C4-2B (cell line): ENCODE measurements at regions not wholly inside any gene's neighbourhood (a gene's known extent, or its start where the extent isn't known, plus 50 kb on each side); places are given as distances from the start of the nearest gene placed in this dataset.

ENCODE experiments used
- H3K27ac ChIP-seq: fragments of 450-650 bp; 2 replicates; pipeline ENCODE4 v1.5.1; 2017
- ZFX ChIP-seq: fragments of 450-650 bp; IDR thresholded peaks from 2 replicates; pipeline ENCODE4 v1.6.1; 2017
- TF ChIP-seq, protein P1 (sequence below): fragments of 450-650 bp; conservative IDR thresholded peaks from 2 replicates; pipeline ENCODE4 v1.5.1; 2017; ENCODE audit warnings: mild to moderate bottlenecking

DNA sequence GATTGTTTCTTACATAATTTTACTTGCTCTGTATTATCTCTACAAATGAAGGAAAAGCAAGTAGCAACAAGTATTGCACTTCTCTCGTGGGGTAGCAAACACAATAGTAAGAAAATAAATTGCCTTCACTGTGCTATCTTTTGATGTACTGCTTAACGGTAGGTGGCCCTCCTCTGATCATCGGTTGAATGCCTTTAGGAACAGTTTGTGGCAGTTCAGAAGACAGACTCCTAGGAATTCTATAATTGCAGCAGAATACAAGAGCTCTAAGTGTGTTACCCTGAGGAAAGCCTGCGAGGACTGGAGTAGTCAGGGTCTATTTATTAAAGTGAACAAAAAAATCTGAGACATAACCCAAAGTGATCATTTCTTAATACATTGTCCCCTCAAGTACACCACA lies 1135.9 kb downstream of the KCNT2 start:
- TF ChIP-seq, protein P1, sequence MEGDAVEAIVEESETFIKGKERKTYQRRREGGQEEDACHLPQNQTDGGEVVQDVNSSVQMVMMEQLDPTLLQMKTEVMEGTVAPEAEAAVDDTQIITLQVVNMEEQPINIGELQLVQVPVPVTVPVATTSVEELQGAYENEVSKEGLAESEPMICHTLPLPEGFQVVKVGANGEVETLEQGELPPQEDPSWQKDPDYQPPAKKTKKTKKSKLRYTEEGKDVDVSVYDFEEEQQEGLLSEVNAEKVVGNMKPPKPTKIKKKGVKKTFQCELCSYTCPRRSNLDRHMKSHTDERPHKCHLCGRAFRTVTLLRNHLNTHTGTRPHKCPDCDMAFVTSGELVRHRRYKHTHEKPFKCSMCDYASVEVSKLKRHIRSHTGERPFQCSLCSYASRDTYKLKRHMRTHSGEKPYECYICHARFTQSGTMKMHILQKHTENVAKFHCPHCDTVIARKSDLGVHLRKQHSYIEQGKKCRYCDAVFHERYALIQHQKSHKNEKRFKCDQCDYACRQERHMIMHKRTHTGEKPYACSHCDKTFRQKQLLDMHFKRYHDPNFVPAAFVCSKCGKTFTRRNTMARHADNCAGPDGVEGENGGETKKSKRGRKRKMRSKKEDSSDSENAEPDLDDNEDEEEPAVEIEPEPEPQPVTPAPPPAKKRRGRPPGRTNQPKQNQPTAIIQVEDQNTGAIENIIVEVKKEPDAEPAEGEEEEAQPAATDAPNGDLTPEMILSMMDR = no peak
- no peak overlapping the region for H3K27ac ChIP-seq

- no peak for TF ChIP-seq ZFX
- no peak overlapping the region for H3K27ac ChIP-seq
These were observed 1141.6 kb downstream of the KCNT2 start for GRCh38 chr1:195466639-195467038.

GRCh38 chr1:195462646-195463045 lies 1145.6 kb downstream of the KCNT2 start:
- H3K27ac ChIP-seq = no peak overlapping the region
- TF ChIP-seq, protein P1 = no peak
- no peak for TF ChIP-seq ZFX

DNA sequence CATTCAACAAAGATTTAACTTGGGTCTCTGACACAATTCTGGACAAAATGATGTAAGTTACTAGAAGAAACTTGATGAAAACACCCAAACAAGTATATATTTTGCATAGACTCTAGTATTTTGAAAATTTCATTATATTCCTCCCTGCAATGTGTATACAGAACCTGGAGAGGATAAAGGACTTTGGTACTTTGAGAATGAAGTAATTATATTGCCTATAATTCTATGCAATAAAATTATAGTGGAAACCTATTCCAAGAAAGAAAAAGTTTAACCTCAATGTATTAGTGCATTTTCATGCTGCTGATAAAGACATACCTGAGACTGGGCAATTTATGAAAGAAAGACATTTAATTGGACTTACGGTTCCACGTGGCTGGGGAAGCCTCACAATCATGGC lies 1146.1 kb downstream of the KCNT2 start:
- no peak overlapping the region for H3K27ac ChIP-seq
- TF ChIP-seq ZFX = no peak
- TF ChIP-seq, protein P1 = no peak

GRCh38 chr1:195458365-195458764 lies 1149.9 kb downstream of the KCNT2 start:
- TF ChIP-seq, protein P1 = no peak
- no peak for TF ChIP-seq ZFX
- no peak overlapping the region for H3K27ac ChIP-seq

DNA sequence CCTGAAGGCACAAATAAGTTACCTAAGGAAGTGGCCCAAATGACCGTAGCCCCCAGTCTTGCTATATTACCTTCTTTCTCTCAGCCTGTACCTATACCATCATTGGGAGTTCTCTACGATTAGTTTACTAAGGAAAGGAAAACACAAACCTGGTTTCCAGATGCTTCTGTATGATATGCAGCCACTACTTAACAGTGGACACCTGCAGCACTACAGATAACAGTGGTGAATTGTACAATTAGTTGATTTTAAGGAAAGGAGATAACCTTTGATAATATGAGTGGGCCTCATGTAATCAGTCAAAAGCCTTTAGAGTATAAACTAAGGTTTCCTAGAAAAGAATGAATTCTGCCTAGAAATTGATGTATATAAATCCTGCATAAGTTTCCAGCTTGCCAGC lies 1157.4 kb downstream of the KCNT2 start:
- TF ChIP-seq, protein P1 = no peak
- TF ChIP-seq ZFX = no peak
- no peak overlapping the region for H3K27ac ChIP-seq

- no peak overlapping the region for H3K27ac ChIP-seq
- no peak for TF ChIP-seq ZFX
- TF ChIP-seq, protein P1 = no peak
These were observed 1168.6 kb downstream of the KCNT2 start for GRCh38 chr1:195439661-195440060.

- TF ChIP-seq, protein P1 = no peak
- TF ChIP-seq ZFX = no peak
- no peak overlapping the region for H3K27ac ChIP-seq
These were observed 1173.6 kb downstream of the KCNT2 start for GRCh38 chr1:195434566-195435203.
